Stimulated activated naive CD8-positive, alpha-beta T cell treated with anti-CD3 and anti-CD28 coated beads, Interleukin-15, amount 100 ng/mL, for 72 hours (primary cell): ENCODE measurements at regions not wholly inside any gene's neighbourhood (a gene's known extent, or its start where the extent isn't known, plus 50 kb on each side); places are given as distances from the start of the nearest gene placed in this dataset.

ENCODE experiments used
- ATAC-seq: fragments of 150-1000 bp; cut with Tn5 transposase; 2 replicates; pipeline ENCODE4 v1.10.0; 2021; ENCODE audit warnings: mild to moderate bottlenecking, moderate library complexity
- DNase-seq, 2 donors: peaks; one replicate each; pipeline ENCODE4 v3.0.0; 2021 to 2022
- H3K27ac Mint-ChIP-seq, 2 donors: one replicate each; pipeline ENCODE4 v1.8.0; 2022; ENCODE audit warnings: mild to moderate bottlenecking in 2 of 2, mixed read lengths in 2 of 2, moderate library complexity in 2 of 2
- H3K27me3 Mint-ChIP-seq: one replicate; pipeline ENCODE4 v1.8.0; 2022; ENCODE audit warnings: mixed read lengths
- H3K4me1 Mint-ChIP-seq: one replicate; pipeline ENCODE4 v1.8.0; 2022; ENCODE audit warnings: mild to moderate bottlenecking, mixed read lengths
- H3K4me3 Mint-ChIP-seq, 2 donors: one replicate each; pipeline ENCODE4 v1.8.0; 2022; ENCODE audit warnings: mild to moderate bottlenecking in 2 of 2, mixed read lengths in 2 of 2, moderate library complexity in 1 of 2
- H3K9me3 Mint-ChIP-seq, 2 donors: one replicate each; pipeline ENCODE4 v1.8.0; 2022; ENCODE audit warnings: mixed read lengths in 2 of 2

GRCh38 chr10:78321000-78321399 lies 287.3 kb downstream of the RPS24 start:
- Mint-ChIP-seq H3K4me1 (peaks cover 14% of the 10 kb centered on the region), H3K27ac (peak overlapping the region in 1 of 2 donors; percentile 74), H3K4me3 (no peak overlapping the region), H3K9me3 (peaks cover 13 to 14% of the 10 kb centered on the region in 2 donors), H3K27me3 (no peaks in the 10 kb centered on the region)
- ATAC-seq (no peak), DNase-seq (no peak)

DNA sequence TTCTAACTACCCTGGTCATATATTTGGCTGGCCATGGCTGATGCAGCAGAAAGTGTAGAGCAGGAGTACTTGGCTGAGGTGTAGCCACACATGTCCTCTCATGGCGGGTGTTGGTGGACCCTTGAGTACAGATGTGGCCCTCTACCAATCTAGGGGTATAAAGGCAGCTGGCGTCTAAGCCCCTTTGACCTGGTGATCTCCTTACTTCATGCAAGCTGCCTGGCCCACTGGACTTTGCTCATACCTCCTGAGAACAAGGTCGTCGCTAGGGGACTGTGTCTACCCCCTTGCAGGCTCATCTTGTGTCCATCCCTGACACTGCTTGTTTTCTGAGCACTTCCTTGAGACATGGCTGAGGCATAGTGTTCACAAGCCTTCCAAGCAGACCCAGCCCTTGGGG lies 287.8 kb downstream of the RPS24 start:
- Mint-ChIP-seq H3K4me3 (no peak overlapping the region), H3K9me3 (peaks cover 18 to 19% of the 10 kb centered on the region in 2 donors), H3K27ac (no peak overlapping the region), H3K4me1 (peaks cover 14% of the 10 kb centered on the region), H3K27me3 (no peaks in the 10 kb centered on the region)
- ATAC-seq, result no peak
- DNase-seq, result no peak

DNA sequence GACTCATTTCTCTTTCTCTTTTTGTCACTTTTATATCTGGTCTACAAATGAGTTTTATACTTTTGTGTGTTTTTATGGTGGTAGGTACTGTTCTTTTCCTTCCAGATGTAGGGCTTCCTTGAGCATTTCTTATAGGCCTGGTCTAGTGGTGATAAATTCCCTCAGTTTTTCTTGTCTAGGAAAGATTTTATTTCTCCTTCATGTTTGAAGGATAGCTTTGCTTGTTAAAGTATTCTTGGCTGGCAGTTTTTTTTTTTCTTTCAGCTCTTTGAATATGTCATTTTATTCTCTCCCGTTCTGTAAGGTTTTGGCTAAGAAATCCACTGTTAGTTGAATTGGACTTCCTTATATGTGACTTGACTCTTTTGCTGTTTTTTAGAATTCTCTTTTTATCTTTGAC lies 292.7 kb downstream of the RPS24 start:
- H3K9me3 Mint-ChIP-seq, result peaks cover 31 to 45% of the 10 kb centered on the region in 2 donors
- ATAC-seq, result no peak
- no peaks in the 10 kb centered on the region for H3K27me3 Mint-ChIP-seq
- H3K27ac Mint-ChIP-seq, result no peak overlapping the region
- no peak overlapping the region for H3K4me3 Mint-ChIP-seq
- DNase-seq, result no peak
- peaks cover 5% of the 10 kb centered on the region for H3K4me1 Mint-ChIP-seq

GRCh38 chr10:78327778-78328591 lies 294.3 kb downstream of the RPS24 start:
- Mint-ChIP-seq H3K9me3 (peaks cover 31 to 46% of the 10 kb centered on the region in 2 donors), H3K27me3 (peaks cover 4% of the 10 kb centered on the region), H3K4me3 (no peak overlapping the region), H3K27ac (no peak overlapping the region), H3K4me1 (peaks cover 5% of the 10 kb centered on the region)
- DNase-seq, result no peak
- no peak for ATAC-seq

DNA sequence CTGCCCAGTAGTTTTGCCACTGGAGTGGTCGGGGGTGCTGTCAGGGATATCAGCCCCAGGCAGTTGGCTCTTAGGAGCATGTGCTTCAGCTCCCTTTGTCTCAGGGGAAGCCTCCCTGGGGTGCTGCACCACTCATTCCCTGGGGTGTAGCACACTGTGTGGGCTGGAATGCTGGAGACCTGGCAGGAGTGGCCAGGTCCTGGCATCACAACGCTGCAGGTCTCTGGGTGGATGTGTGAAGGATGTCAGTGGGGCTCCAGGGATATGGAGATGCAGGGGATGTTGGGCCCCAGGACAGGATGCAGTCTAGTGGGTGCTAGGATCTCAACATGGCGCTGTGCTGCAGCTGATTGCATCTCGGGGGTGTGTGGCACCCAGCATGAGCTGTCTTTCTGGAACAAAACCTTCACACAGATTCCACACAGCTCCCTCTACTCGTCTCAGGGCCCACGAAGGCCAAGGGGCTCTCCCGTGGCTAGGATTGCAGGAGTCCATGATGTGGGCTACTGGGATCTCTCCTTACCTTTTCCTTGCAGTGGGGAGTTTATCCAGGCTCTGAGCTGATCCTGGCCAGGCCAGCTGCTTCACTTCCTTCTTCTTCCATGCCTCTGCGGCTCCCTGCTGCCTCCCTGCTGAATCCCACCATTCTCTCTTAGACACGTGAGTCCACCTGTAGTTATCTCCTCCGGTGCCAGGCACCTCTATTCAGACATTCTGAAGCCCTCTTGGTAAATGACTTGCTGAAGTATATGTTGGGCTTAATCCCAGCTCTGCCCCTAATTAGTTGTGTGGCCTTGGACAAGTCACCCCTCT lies 295.1 kb downstream of the RPS24 start:
- Mint-ChIP-seq H3K27me3 (peaks cover 8% of the 10 kb centered on the region), H3K27ac (no peak overlapping the region), H3K4me3 (no peak overlapping the region), H3K4me1 (no peaks in the 10 kb centered on the region), H3K9me3 (peaks cover 31 to 54% of the 10 kb centered on the region in 2 donors)
- ATAC-seq, result no peak
- no peak for DNase-seq

- Mint-ChIP-seq H3K27me3 (peaks cover 8% of the 10 kb centered on the region), H3K27ac (peak overlapping the region in 1 of 2 donors; percentile 33), H3K4me1 (no peaks in the 10 kb centered on the region), H3K9me3 (peaks cover 19 to 42% of the 10 kb centered on the region in 2 donors), H3K4me3 (no peak overlapping the region)
- DNase-seq (no peak), ATAC-seq (no peak)
Measured at GRCh38 chr10:78330884-78331283, 297.2 kb downstream of the RPS24 start.

DNA sequence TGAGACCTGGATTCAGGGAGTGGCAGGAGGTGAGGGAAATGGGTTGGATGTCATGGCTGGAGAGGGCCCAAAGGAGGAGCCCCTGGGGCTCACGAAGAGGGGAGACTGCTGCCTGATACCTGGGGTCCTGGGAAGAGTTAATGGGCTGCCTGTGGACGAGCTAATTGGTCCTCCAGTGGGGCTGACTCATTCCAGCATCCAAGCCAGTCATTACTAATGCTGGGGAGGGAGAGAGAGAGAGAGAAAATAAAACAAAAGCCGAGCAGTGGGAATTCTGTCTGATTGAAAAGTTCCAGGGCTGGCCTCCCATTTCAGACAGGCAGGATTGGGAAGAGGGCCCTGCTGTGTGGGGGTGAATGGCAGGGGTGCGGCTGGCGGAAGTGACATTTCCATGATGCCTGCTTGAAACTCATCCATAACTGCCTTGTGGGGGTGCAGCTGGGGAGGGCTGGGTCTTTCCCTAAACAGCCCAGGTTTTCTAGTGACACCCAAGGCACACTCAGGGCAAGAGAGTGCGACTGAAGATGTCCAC lies 297.8 kb downstream of the RPS24 start:
- no peaks in the 10 kb centered on the region for H3K4me1 Mint-ChIP-seq
- peaks cover 14 to 36% of the 10 kb centered on the region in 2 donors for H3K9me3 Mint-ChIP-seq
- H3K27ac Mint-ChIP-seq, result peak overlapping the region in 1 of 2 donors; percentile 33
- ATAC-seq (no peak), DNase-seq (no peak)
- H3K27me3 Mint-ChIP-seq, result peaks cover 8% of the 10 kb centered on the region
- H3K4me3 Mint-ChIP-seq, result no peak overlapping the region

DNA sequence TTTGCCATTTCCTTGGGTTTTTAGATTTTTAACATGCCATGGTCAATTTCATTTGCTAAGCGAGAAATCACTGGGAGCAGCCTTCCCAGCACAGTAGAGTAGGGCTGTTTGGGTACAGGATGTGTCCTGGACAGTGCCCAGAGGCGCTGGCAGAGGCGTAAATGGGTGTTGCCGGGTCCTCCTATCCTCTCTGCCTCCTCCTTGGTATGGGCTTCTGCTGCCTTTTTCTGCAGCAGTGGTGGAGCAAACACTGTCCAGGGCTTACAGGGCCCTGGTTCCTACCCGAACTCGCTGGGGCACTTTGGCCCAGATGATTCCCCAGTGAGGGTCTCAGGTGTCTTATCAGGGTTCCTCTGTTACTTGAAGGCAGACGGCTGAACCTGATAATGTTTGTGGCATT lies 298.3 kb downstream of the RPS24 start:
- Mint-ChIP-seq H3K4me3 (no peak overlapping the region), H3K27me3 (peaks cover 8% of the 10 kb centered on the region), H3K4me1 (no peaks in the 10 kb centered on the region), H3K9me3 (peaks cover 10 to 31% of the 10 kb centered on the region in 2 donors), H3K27ac (peak overlapping the region in 1 of 2 donors; percentile 60)
- ATAC-seq, result no peak
- no peak for DNase-seq

DNA sequence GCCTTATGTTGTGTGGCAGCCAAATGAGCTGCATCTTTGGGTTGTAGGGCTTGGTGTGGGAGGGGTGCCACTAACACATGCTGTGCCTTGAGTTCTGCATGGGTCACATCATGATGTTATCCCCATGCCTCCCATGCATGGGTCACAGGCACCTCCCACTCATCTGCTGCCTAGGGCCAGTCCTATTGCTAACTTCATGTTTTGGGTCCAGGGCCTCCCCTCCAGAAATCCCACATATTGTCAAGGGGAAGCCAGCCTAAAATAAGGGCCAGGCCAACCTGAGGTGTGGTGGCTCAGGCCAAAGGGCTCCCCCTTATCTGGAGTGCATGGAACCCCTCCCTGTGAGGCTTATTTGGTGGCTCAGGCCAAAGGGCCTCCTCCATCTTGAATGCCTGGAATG lies 299.0 kb downstream of the RPS24 start:
- Mint-ChIP-seq H3K27me3 (peaks cover 8% of the 10 kb centered on the region), H3K27ac (no peak overlapping the region), H3K9me3 (peaks cover 6 to 25% of the 10 kb centered on the region in 2 donors), H3K4me1 (no peaks in the 10 kb centered on the region), H3K4me3 (no peak overlapping the region)
- DNase-seq (no peak), ATAC-seq (no peak)

GRCh38 chr10:78333362-78334143 lies 299.9 kb downstream of the RPS24 start:
- peaks cover 0 to 18% of the 10 kb centered on the region in 2 donors for H3K9me3 Mint-ChIP-seq
- no peak overlapping the region for H3K4me3 Mint-ChIP-seq
- peaks cover 8% of the 10 kb centered on the region for H3K27me3 Mint-ChIP-seq
- ATAC-seq, result no peak
- H3K27ac Mint-ChIP-seq, result no peak overlapping the region
- DNase-seq, result no peak
- H3K4me1 Mint-ChIP-seq, result no peaks in the 10 kb centered on the region

GRCh38 chr10:78335371-78335690 lies 301.7 kb downstream of the RPS24 start:
- no peak for DNase-seq
- Mint-ChIP-seq H3K4me3 (no peak overlapping the region), H3K27me3 (peaks cover 8% of the 10 kb centered on the region), H3K4me1 (no peaks in the 10 kb centered on the region), H3K9me3 (peaks cover 0 to 10% of the 10 kb centered on the region in 2 donors), H3K27ac (no peak overlapping the region)
- no peak for ATAC-seq

GRCh38 chr10:78335691-78336401 lies 302.2 kb downstream of the RPS24 start:
- Mint-ChIP-seq H3K27ac (no peak overlapping the region), H3K9me3 (peaks cover 0 to 10% of the 10 kb centered on the region in 2 donors), H3K4me1 (no peaks in the 10 kb centered on the region), H3K27me3 (peaks cover 8% of the 10 kb centered on the region), H3K4me3 (no peak overlapping the region)
- no peak for DNase-seq
- ATAC-seq, result no peak

DNA sequence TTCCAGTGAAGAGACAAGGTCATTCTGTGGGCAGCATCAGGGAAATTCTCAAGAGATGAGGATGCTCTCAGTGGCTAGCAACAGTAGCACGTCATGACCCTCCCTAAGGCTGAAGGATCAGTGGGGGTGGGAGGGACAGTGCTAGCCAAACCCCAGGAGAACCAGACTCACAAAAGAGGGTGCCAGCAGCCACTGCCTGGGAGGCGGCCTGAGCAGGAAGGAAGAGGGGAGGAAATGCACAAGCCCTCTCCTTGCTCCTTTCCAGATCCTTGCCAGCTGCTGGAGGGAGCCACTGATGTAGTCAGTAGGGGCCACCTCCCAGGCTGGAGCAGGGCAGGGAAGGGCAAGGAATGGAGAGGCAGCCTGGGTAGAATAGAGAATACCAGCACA lies 302.7 kb downstream of the RPS24 start:
- Mint-ChIP-seq H3K9me3 (peaks cover 0 to 10% of the 10 kb centered on the region in 2 donors), H3K4me3 (no peak overlapping the region), H3K27ac (no peak overlapping the region), H3K4me1 (no peaks in the 10 kb centered on the region), H3K27me3 (peaks cover 8% of the 10 kb centered on the region)
- ATAC-seq, result no peak
- no peak for DNase-seq

- Mint-ChIP-seq H3K27me3 (peaks cover 8% of the 10 kb centered on the region), H3K4me1 (no peaks in the 10 kb centered on the region), H3K4me3 (no peak overlapping the region), H3K9me3 (peaks cover 0 to 10% of the 10 kb centered on the region in 2 donors), H3K27ac (peak overlapping the region in 1 of 2 donors; percentile 20)
- ATAC-seq (no peak), DNase-seq (no peak)
Measured at GRCh38 chr10:78337016-78337415, 303.4 kb downstream of the RPS24 start.
